Osteocyte (in vitro differentiated cells): ENCODE measurements at regions not wholly inside any gene's neighbourhood (a gene's known extent, or its start where the extent isn't known, plus 50 kb on each side); places are given as distances from the start of the nearest gene placed in this dataset.

Experiments used
- DNase-seq: peaks from one replicate; pipeline ENCODE4 v3.0.0; 2021; ENCODE audit warnings: mixed read lengths; ENCODE audit not compliant: unreplicated experiment; ENCODE audit errors: extremely low spot score
- H3K27ac Mint-ChIP-seq: one replicate; pipeline ENCODE4 v1.8.0; 2021; ENCODE audit warnings: mild to moderate bottlenecking, mixed read lengths; ENCODE audit not compliant: unreplicated experiment
- H3K27me3 Mint-ChIP-seq: one replicate; pipeline ENCODE4 v1.8.0; 2021; ENCODE audit warnings: mixed read lengths; ENCODE audit not compliant: unreplicated experiment
- H3K36me3 Mint-ChIP-seq: one replicate; pipeline ENCODE4 v1.8.0; 2021; ENCODE audit warnings: mixed read lengths; ENCODE audit not compliant: unreplicated experiment
- H3K4me1 Mint-ChIP-seq: one replicate; pipeline ENCODE4 v1.8.0; 2021; ENCODE audit warnings: mixed read lengths; ENCODE audit not compliant: unreplicated experiment
- H3K4me3 Mint-ChIP-seq: one replicate; pipeline ENCODE4 v1.8.0; 2021; ENCODE audit warnings: mild to moderate bottlenecking, moderate library complexity, mixed read lengths; ENCODE audit not compliant: unreplicated experiment
- H3K9me3 Mint-ChIP-seq: one replicate; pipeline ENCODE4 v1.8.0; 2021; ENCODE audit warnings: mixed read lengths; ENCODE audit not compliant: unreplicated experiment
- TF ChIP-seq, protein P1 (sequence below): fragments of 200-600 bp; sonication (generic); IDR thresholded peaks from 2 replicates; pipeline ENCODE4 v1.5.0; 2021; ENCODE audit warnings: antibody characterized with exemption, mild to moderate bottlenecking, moderate library complexity

DNA sequence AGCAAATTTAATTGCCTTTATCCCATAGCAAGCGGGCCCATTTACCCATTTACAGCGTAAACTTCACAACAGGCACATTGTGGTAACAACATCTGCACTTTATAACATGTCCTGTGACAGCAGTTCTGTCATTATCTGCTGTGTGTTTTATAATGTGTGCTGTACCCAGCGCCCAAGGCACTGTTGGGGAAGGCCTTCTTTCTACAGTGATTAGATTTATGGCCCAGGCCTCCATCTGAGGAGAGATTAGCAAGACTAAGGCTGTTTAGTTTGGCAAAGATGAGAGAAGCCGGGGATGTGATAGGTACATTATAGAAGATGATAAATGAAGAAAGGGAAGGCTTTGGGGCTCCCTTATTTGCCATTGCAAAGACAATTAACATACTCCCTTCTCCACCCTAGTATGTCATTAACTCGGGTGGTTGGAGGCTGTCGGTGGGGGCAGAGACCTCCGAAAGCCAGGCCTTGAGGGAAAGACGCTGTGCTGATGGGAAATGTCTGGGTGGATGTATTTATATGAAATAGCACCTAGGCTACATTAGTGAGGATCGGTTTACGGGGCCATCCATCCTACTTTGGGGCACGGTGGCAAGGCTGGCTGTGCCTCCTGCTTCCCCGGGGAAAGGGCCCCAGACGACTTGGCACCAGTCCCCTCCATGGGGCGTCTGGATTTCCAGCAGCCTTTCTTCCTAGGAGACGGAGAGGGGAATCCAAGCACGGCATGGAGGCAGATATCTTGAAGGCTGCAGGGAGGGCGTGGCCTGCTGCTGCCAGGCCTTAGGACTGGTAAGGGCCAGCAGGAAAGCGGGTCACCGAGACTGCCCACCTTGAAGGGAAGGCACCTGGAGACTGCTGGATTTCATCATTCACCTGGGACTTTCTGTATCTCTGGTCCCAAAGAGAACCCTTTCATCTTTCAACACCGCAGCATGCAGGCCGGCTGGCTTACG, 64.3 kb upstream of the PTCH1 start:
- Mint-ChIP-seq H3K27me3 (no peaks in the 10 kb centered on the region), H3K27ac (no peak overlapping the region), H3K36me3 (no peaks in the 10 kb centered on the region), H3K4me3 (no peak overlapping the region), H3K9me3 (no peaks in the 10 kb centered on the region), H3K4me1 (peaks cover 6% of the 10 kb centered on the region)
- TF ChIP-seq, protein P1, sequence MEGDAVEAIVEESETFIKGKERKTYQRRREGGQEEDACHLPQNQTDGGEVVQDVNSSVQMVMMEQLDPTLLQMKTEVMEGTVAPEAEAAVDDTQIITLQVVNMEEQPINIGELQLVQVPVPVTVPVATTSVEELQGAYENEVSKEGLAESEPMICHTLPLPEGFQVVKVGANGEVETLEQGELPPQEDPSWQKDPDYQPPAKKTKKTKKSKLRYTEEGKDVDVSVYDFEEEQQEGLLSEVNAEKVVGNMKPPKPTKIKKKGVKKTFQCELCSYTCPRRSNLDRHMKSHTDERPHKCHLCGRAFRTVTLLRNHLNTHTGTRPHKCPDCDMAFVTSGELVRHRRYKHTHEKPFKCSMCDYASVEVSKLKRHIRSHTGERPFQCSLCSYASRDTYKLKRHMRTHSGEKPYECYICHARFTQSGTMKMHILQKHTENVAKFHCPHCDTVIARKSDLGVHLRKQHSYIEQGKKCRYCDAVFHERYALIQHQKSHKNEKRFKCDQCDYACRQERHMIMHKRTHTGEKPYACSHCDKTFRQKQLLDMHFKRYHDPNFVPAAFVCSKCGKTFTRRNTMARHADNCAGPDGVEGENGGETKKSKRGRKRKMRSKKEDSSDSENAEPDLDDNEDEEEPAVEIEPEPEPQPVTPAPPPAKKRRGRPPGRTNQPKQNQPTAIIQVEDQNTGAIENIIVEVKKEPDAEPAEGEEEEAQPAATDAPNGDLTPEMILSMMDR = no peak
- DNase-seq = no peak

DNA sequence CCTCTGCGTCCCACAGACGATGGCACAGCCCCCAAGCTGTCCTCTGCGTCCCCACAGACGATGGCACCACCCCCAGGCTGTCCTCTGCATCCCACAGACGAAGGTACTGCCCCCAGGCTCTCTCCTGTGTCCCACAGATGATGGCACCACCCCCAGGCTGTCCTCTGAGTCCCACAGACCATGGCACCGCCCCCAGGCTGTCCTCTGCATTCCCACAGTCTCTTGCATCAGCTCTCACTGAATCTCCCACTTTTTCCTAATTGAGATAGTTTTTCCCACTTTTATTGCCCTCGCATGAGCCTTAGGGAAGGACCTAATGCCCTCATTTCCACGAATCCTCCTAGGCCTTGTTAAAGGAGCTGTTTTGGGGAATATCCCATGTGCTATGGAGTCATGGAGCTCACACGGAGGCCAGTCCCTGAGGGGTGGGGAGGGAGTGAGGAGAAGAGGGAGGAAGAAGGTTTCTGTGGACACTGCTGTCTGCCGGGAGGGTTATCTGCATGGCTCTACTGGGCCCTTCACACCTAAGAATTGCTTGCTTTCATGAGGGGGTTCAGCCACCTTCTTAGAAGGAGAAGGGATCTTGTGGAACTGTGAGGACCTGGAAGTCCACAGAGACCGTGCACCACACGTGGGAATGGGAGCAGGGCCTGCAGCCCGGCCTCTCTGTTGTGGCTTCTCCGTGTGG, 58.2 kb upstream of the PTCH1 start:
- Mint-ChIP-seq H3K4me3 (no peak overlapping the region), H3K27ac (no peak overlapping the region), H3K27me3 (peaks cover 3% of the 10 kb centered on the region), H3K36me3 (no peaks in the 10 kb centered on the region), H3K4me1 (peaks cover 9% of the 10 kb centered on the region), H3K9me3 (no peaks in the 10 kb centered on the region)
- TF ChIP-seq, protein P1 = no peak
- no peak for DNase-seq

DNA sequence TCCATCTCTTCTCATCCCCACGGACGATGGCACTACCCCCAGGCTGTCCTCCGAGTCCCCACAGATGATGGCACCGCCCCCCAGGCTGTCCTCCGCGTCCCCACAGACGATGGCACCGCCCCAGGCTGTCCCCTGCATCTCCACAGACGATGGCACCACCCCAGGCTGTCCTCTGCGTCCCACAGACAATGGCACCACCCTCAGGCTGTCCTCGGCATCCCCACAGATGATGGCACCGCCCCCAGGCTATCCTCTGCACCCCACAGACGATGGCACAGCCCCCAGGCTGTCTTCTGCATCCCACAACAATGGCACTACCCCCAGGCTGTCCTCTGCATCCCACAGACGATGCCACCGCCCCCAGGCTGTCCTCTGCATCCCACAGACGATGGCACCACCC, 57.4 kb upstream of the PTCH1 start:
- TF ChIP-seq, protein P1 = no peak
- H3K27me3 Mint-ChIP-seq = peaks cover 3% of the 10 kb centered on the region
- DNase-seq = no peak
- no peak overlapping the region for H3K4me3 Mint-ChIP-seq
- H3K27ac Mint-ChIP-seq = no peak overlapping the region
- H3K36me3 Mint-ChIP-seq = no peaks in the 10 kb centered on the region
- peaks cover 12% of the 10 kb centered on the region for H3K4me1 Mint-ChIP-seq
- no peaks in the 10 kb centered on the region for H3K9me3 Mint-ChIP-seq

DNA sequence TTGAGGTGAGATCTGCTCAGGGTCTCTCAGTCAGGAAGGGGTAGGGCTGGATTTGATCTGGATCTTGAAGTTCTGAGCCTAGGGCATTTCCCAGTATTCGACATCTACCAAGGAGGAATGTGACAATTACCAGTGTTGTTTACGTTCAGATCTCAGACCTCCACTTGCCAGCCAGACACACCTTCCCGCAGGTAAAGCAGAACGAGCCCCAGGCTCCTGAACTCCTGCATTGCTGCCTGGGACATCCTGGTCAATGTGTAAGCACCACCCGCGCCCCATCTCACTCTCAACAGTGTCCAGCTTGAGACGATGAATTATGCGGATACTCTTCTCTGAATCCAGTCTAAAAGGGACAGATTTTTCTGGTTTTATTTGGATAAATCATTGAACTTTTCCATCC, 56.7 kb upstream of the PTCH1 start:
- TF ChIP-seq, protein P1 = no peak
- peaks cover 3% of the 10 kb centered on the region for H3K27me3 Mint-ChIP-seq
- no peaks in the 10 kb centered on the region for H3K9me3 Mint-ChIP-seq
- H3K36me3 Mint-ChIP-seq = no peaks in the 10 kb centered on the region
- peaks cover 12% of the 10 kb centered on the region for H3K4me1 Mint-ChIP-seq
- no peak overlapping the region for H3K4me3 Mint-ChIP-seq
- DNase-seq = no peak
- no peak overlapping the region for H3K27ac Mint-ChIP-seq
